HepG2 (cell line): ENCODE measurements at regions not wholly inside any gene's neighbourhood (a gene's known extent, or its start where the extent isn't known, plus 50 kb on each side); places are given as distances from the start of the nearest gene placed in this dataset.

Experiments used
- BHLHE40 ChIP-seq: IDR thresholded peaks from 2 replicates; pipeline ENCODE4 v1.6.1; 2011; ENCODE audit warnings: low read length, improper control_type of control experiment
- ELF1 ChIP-seq: sonication (generic); formaldehyde crosslinking; IDR thresholded peaks from 2 replicates; pipeline ENCODE4 v1.4.0; 2020; ENCODE audit warnings: missing genetic modification reagents
- ELF4 ChIP-seq: sonication (generic); formaldehyde crosslinking; IDR thresholded peaks from 2 replicates; pipeline ENCODE4 v1.5.0; 2020; ENCODE audit warnings: missing genetic modification reagents, mild to moderate bottlenecking, moderate library complexity, borderline replicate concordance
- KDM3A ChIP-seq: IDR thresholded peaks from 2 replicates; pipeline ENCODE4 v1.6.1; 2018; ENCODE audit warnings: low read depth, missing compliant biosample characterization
- MED8 ChIP-seq: sonication (generic); formaldehyde crosslinking; IDR thresholded peaks from 2 replicates; pipeline ENCODE4 v1.8.1; 2023; ENCODE audit warnings: mild to moderate bottlenecking, missing genetic modification reagents; ENCODE audit not compliant: insufficient replicate concordance
- MNT ChIP-seq: fragments of 450-650 bp; IDR thresholded peaks from 2 replicates; pipeline ENCODE4 v1.6.1; 2016
- NR3C1 ChIP-seq: sonication (generic); formaldehyde crosslinking; IDR thresholded peaks from 2 replicates; pipeline ENCODE4 v1.4.0; 2020; ENCODE audit warnings: missing genetic modification reagents
- PLSCR1 ChIP-seq: sonication (generic); formaldehyde crosslinking; IDR thresholded peaks from 2 replicates; pipeline ENCODE4 v1.5.0; 2020; ENCODE audit warnings: missing genetic modification reagents, mild to moderate bottlenecking, borderline replicate concordance
- POGZ ChIP-seq: sonication (generic); formaldehyde crosslinking; IDR thresholded peaks from 2 replicates; pipeline ENCODE4 v1.4.0; 2020; ENCODE audit warnings: mild to moderate bottlenecking, missing genetic modification reagents
- RFX3 ChIP-seq: IDR thresholded peaks from 2 replicates; pipeline ENCODE4 v1.6.1; 2016; ENCODE audit warnings: missing biosample characterization, missing genetic modification reagents
- SRY ChIP-seq: sonication (generic); formaldehyde crosslinking; IDR thresholded peaks from 2 replicates; pipeline ENCODE4 v1.8.0; 2022; ENCODE audit warnings: mild to moderate bottlenecking, missing genetic modification reagents
- TCF7 ChIP-seq: sonication (generic); IDR thresholded peaks from 2 replicates; pipeline ENCODE4 v1.6.1; 2016; ENCODE audit warnings: antibody characterized with exemption, low read depth
- ZNF292 ChIP-seq: sonication (generic); formaldehyde crosslinking; IDR thresholded peaks from 2 replicates; pipeline ENCODE4 v1.8.1; 2022; ENCODE audit warnings: mild to moderate bottlenecking, low read depth, missing genetic modification reagents, borderline replicate concordance
- ZNF337 ChIP-seq: sonication (generic); formaldehyde crosslinking; IDR thresholded peaks from 2 replicates; pipeline ENCODE4 v1.5.1; 2020; ENCODE audit warnings: missing genetic modification reagents, low read depth, mild to moderate bottlenecking, borderline replicate concordance
- ZNF407 ChIP-seq: sonication (generic); formaldehyde crosslinking; IDR thresholded peaks from one replicate; pipeline ENCODE4 v1.5.1; 2020; ENCODE audit warnings: mild to moderate bottlenecking, missing genetic modification reagents; ENCODE audit errors: not compliant biosample characterization
- ZNF501 ChIP-seq: sonication (generic); formaldehyde crosslinking; IDR thresholded peaks from 2 replicates; pipeline ENCODE4 v1.5.1; 2020; ENCODE audit warnings: mild to moderate bottlenecking, moderate library complexity, missing genetic modification reagents
- ZNF784 ChIP-seq: sonication (generic); formaldehyde crosslinking; IDR thresholded peaks from 2 replicates; pipeline ENCODE4 v1.5.1; 2020; ENCODE audit warnings: missing genetic modification reagents, mild to moderate bottlenecking, borderline replicate concordance

GRCh38 chr10:28940158-28940888 lies 263.0 kb downstream of the BAMBI start (continued):
- TF ChIP-seq ZNF337 (CRISPR knock-in tag) (no peak), MNT (no peak), RFX3 (CRISPR knock-in tag) (no peak), KDM3A (CRISPR knock-in tag) (no peak), ZNF292 (CRISPR knock-in tag) (no peak), ELF4 (CRISPR knock-in tag) (0 out of 2 replicates have a peak, but pooled peaks have one; percentile 15), MED8 (CRISPR knock-in tag) (no peak), ZNF407 (CRISPR knock-in tag) (no peak), ELF1 (CRISPR knock-in tag) (no peak), BHLHE40 (no peak), NR3C1 (CRISPR knock-in tag) (no peak), POGZ (CRISPR knock-in tag) (no peak), TCF7 (peak; percentile 71), ZNF784 (CRISPR knock-in tag) (no peak), PLSCR1 (CRISPR knock-in tag) (no peak), ZNF501 (CRISPR knock-in tag) (no peak), SRY (no peak)
